Keratinocyte (primary cell): ENCODE measurements at regions not wholly inside any gene's neighbourhood (a gene's known extent, or its start where the extent isn't known, plus 50 kb on each side); places are given as distances from the start of the nearest gene placed in this dataset.

Source experiments
- DNase-seq: peaks from one replicate; pipeline ENCODE4 v3.0.0-alpha.2; 2011; ENCODE audit warnings: low read depth, missing footprints, low spot score
- FAIRE-seq: peaks from 2 replicates; lab custom pipeline; 2011; peaks lifted over from hg19 to GRCh38; lab: Jason Lieb, UNC
- H2AFZ ChIP-seq: 2 replicates; pipeline ENCODE4 v1.6.0; 2012; ENCODE audit warnings: low read length, control low read depth, inconsistent platforms; ENCODE audit not compliant: control insufficient read depth
- H3K27ac ChIP-seq: 2 replicates; pipeline ENCODE4 v1.5.1; 2011; ENCODE audit warnings: low read length; ENCODE audit not compliant: control insufficient read depth, insufficient read depth
- H3K27me3 ChIP-seq: 3 replicates; pipeline ENCODE4 v1.6.0; 2011; ENCODE audit warnings: low read length; ENCODE audit not compliant: control insufficient read depth, insufficient read depth; ENCODE audit errors: extremely low read depth
- H3K36me3 ChIP-seq, 2 experiments: 2 replicates in 1 of 2; 3 replicates in 1 of 2; pipeline ENCODE4 v1.5.1; 2011; ENCODE audit warnings: low read length in 2 of 2, mild to moderate bottlenecking in 1 of 2; ENCODE audit not compliant: control insufficient read depth in 2 of 2, insufficient read depth in 2 of 2; ENCODE audit errors: extremely low read depth in 1 of 2
- H3K4me1 ChIP-seq: 3 replicates; pipeline ENCODE4 v1.5.1; 2011; ENCODE audit warnings: low read length; ENCODE audit not compliant: control insufficient read depth, insufficient read depth; ENCODE audit errors: extremely low read depth
- H3K4me2 ChIP-seq: 3 replicates; pipeline ENCODE4 v1.6.0; 2011; ENCODE audit warnings: low read depth, low read length; ENCODE audit not compliant: control insufficient read depth, insufficient read depth; ENCODE audit errors: extremely low read depth
- H3K4me3 ChIP-seq, 3 experiments: fragments of 200-600 bp in 1 of 3; sonication (generic) in 1 of 3; 2 replicates in 2 of 3; 3 replicates in 1 of 3; pipeline ENCODE4 v1.5.1; 2011 to 2016; ENCODE audit warnings: low read length in 3 of 3, mild to moderate bottlenecking in 3 of 3, control low read depth in 2 of 3, inconsistent platforms in 1 of 3, low read depth in 1 of 3, mixed read lengths in 1 of 3, mixed run types in 1 of 3, moderate library complexity in 1 of 3; ENCODE audit not compliant: control insufficient read depth in 2 of 3, insufficient read depth in 2 of 3; ENCODE audit errors: extremely low read depth in 1 of 3
- H3K79me2 ChIP-seq: 2 replicates; pipeline ENCODE4 v1.6.0; 2012; ENCODE audit warnings: low read length; ENCODE audit not compliant: control insufficient read depth, insufficient read depth
- H3K9ac ChIP-seq: 3 replicates; pipeline ENCODE4 v1.6.0; 2011; ENCODE audit warnings: low read length; ENCODE audit not compliant: control insufficient read depth, insufficient read depth; ENCODE audit errors: extremely low read depth
- H3K9me1 ChIP-seq: 3 replicates; pipeline ENCODE4 v1.6.0; 2011; ENCODE audit warnings: low read length; ENCODE audit not compliant: control insufficient read depth, insufficient read depth; ENCODE audit errors: extremely low read depth
- H3K9me3 ChIP-seq: 2 replicates; pipeline ENCODE4 v1.5.1; 2012; ENCODE audit warnings: low read depth, low read length; ENCODE audit not compliant: control insufficient read depth
- H4K20me1 ChIP-seq: 3 replicates; pipeline ENCODE4 v1.6.0; 2011; ENCODE audit warnings: low read length; ENCODE audit not compliant: control insufficient read depth, insufficient read depth; ENCODE audit errors: extremely low read depth
- CTCF ChIP-seq, 3 experiments: IDR thresholded peaks in 1 of 3; conservative IDR thresholded peaks in 1 of 3; optimal IDR thresholded peaks in 1 of 3; 2 replicates in 2 of 3; 3 replicates in 1 of 3; pipeline versions ENCODE3 to v1.5.1; 2011; ENCODE audit warnings: low read length in 3 of 3, mild to moderate bottlenecking in 3 of 3, moderate library complexity in 2 of 3, control low read depth in 1 of 3, inconsistent platforms in 1 of 3; ENCODE audit not compliant: insufficient read depth in 2 of 3; ENCODE audit errors: extremely low read depth in 1 of 3
- EZH2 ChIP-seq: IDR thresholded peaks from one replicate; pipeline ENCODE4 v1.6.1; 2012; ENCODE audit warnings: inconsistent platforms, mild to moderate bottlenecking, low read length, moderate library complexity
- dilution Hi-C: fragments of 300-500 bp; cut with MboI; formaldehyde crosslinking; loops from one replicate; pipeline ENCODE4 v1.7.0; 2020; ENCODE audit warnings: low sequenced_read_pairs; ENCODE audit not compliant: extremely low pct_ligation_motif_present

GRCh38 chr10:78164702-78165101, 131.0 kb downstream of the RPS24 start:
- no peaks in the 10 kb centered on the region for H3K9me3 ChIP-seq
- dilution Hi-C loops, result no loop called here
- H3K9me1 ChIP-seq, result no peaks in the 10 kb centered on the region
- no peak overlapping the region for H2AFZ ChIP-seq
- TF ChIP-seq EZH2, result no peak
- TF ChIP-seq CTCF (optimal IDR thresholded peaks at IDR 0.05 in 1 of 3, IDR thresholded peaks at IDR 0.05 in 1 of 3, conservative IDR thresholded peaks at IDR 0.05 in 1 of 3; ENCODE audit: extremely low read depth in 1 of 3, insufficient read depth in 2 of 3, low read length in 3 of 3), result no peak
- H3K27ac ChIP-seq, result no peak overlapping the region
- no peaks in the 10 kb centered on the region for H3K36me3 ChIP-seq
- H3K27me3 ChIP-seq, result no peaks in the 10 kb centered on the region
- no peaks in the 10 kb centered on the region for H3K79me2 ChIP-seq
- no peaks in the 10 kb centered on the region for H4K20me1 ChIP-seq
- no peak overlapping the region for H3K9ac ChIP-seq
- H3K4me1 ChIP-seq, result no peaks in the 10 kb centered on the region
- DNase-seq, result no peak
- H3K4me2 ChIP-seq, result no peak overlapping the region
- no peak for FAIRE-seq
- H3K4me3 ChIP-seq, result no peak overlapping the region

- Histone ChIP-seq H3K36me3 (no peaks in the 10 kb centered on the region), H3K27me3 (no peaks in the 10 kb centered on the region), H3K4me1 (no peaks in the 10 kb centered on the region), H3K4me2 (no peak overlapping the region), H3K9me3 (no peaks in the 10 kb centered on the region), H3K27ac (no peak overlapping the region), H3K4me3 (no peak overlapping the region), H2AFZ (no peak overlapping the region), H3K79me2 (no peaks in the 10 kb centered on the region), H3K9ac (no peak overlapping the region), H4K20me1 (no peaks in the 10 kb centered on the region), H3K9me1 (no peaks in the 10 kb centered on the region)
- no peak for DNase-seq
- dilution Hi-C loops, result no loop called here
- no peak for FAIRE-seq
- no peak for TF ChIP-seq EZH2
- TF ChIP-seq CTCF (optimal IDR thresholded peaks at IDR 0.05 in 1 of 3, IDR thresholded peaks at IDR 0.05 in 1 of 3, conservative IDR thresholded peaks at IDR 0.05 in 1 of 3; ENCODE audit: extremely low read depth in 1 of 3, insufficient read depth in 2 of 3, low read length in 3 of 3), result no peak
Measured at GRCh38 chr10:78165172-78165571, 131.5 kb downstream of the RPS24 start.
